HCT116 (cell line): ENCODE measurements at regions not wholly inside any gene's neighbourhood (a gene's known extent, or its start where the extent isn't known, plus 50 kb on each side); places are given as distances from the start of the nearest gene placed in this dataset.

ENCODE experiments used
- ATAC-seq: fragments of 200-7000 bp; cut with Tn5 transposase; 2 replicates; pipeline ENCODE4 v1.9.1; 2020; ENCODE audit warnings: mild to moderate bottlenecking, moderate library complexity
- BruUV-seq: library from RNA; stranded (reverse); fragments of 400-500 nt; replicated peaks from 2 replicates; lab custom pipeline; 2021; lab: Mats Ljungman, UMichigan
- CTCF ChIA-PET: fragments of 300-600 bp; sonication (Branson Sonifier 250); formaldehyde crosslinking; loops from one replicate; lab custom pipeline; 2021; ENCODE audit warnings: antibody characterized with exemption; lab: Charles Lee
- POLR2A ChIA-PET: fragments of 300-600, 350-600 bp; sonication (Branson Sonifier 250); formaldehyde crosslinking; loops from one replicate; lab custom pipeline; 2021; ENCODE audit warnings: antibody characterized with exemption; lab: Charles Lee
- RAD21 ChIA-PET, 2 experiments: fragments of 300-600 bp; sonication (Branson Sonifier 250); formaldehyde crosslinking; loops; one replicate each; lab custom pipeline; 2023; ENCODE audit warnings: low total read pairs in 2 of 2; ENCODE audit not compliant: uncharacterized antibody in 2 of 2, unreplicated experiment in 2 of 2, low non-redundant PET in 1 of 2; lab: Charles Lee
- DNase-seq: peaks from one replicate; pipeline ENCODE4 v3.0.0-alpha.2; 2010; ENCODE audit warnings: low read depth, low spot score
- H2AFZ ChIP-seq: fragments of 200-600 bp; shearing (Covaris generic), sonication (generic); 2 replicates; pipeline ENCODE4 v1.6.1; 2017; ENCODE audit warnings: low read depth, mixed run types, mixed read lengths, antibody characterized with exemption, low read length; ENCODE audit not compliant: poor library complexity, severe bottlenecking
- H3K27ac ChIP-seq: 2 replicates; pipeline ENCODE4 v1.5.1; 2012; ENCODE audit warnings: low read depth, low read length
- H3K27me3 ChIP-seq: fragments of 200-600 bp; sonication (generic); 2 replicates; pipeline ENCODE4 v1.6.1; 2016; ENCODE audit warnings: mixed run types, low read length, mixed read lengths; ENCODE audit not compliant: insufficient read depth
- H3K36me3 ChIP-seq, 2 experiments: fragments of 200-500 bp in 1 of 2; fragments of 200-600 bp in 1 of 2; sonication (Bioruptor generic) in 1 of 2; sonication (generic) in 1 of 2; 2 replicates each; pipeline versions ENCODE4 v1.5.1 to v1.6.1; 2014 to 2016; ENCODE audit warnings: low read length in 2 of 2, inconsistent platforms in 1 of 2, mixed read lengths in 1 of 2, mixed run types in 1 of 2; ENCODE audit not compliant: insufficient read depth in 2 of 2, control insufficient read depth in 1 of 2
- H3K4me1 ChIP-seq, 2 experiments: fragments of 200-600 bp in 1 of 2; sonication (generic) in 1 of 2; 2 replicates each; pipeline versions ENCODE4 v1.5.1 to v1.6.1; 2012 to 2017; ENCODE audit warnings: low read length in 2 of 2, inconsistent platforms in 1 of 2, mild to moderate bottlenecking in 1 of 2, mixed read lengths in 1 of 2, mixed run types in 1 of 2, moderate library complexity in 1 of 2; ENCODE audit not compliant: insufficient read depth in 2 of 2, control insufficient read depth in 1 of 2
- H3K4me2 ChIP-seq: fragments of 200-600 bp; sonication (generic); 2 replicates; pipeline ENCODE4 v1.6.1; 2017; ENCODE audit warnings: mixed run types, low read length, mixed read lengths
- H3K4me3 ChIP-seq, 2 experiments: fragments of 200-600 bp in 1 of 2; sonication (generic) in 1 of 2; replicated peaks in 1 of 2; 2 replicates each; pipeline ENCODE4 v1.5.1; 2011 to 2016; ENCODE audit warnings: low read length in 2 of 2, control low read depth in 1 of 2, low read depth in 1 of 2, mild to moderate bottlenecking in 1 of 2, mixed read lengths in 1 of 2, mixed run types in 1 of 2
- H3K79me2 ChIP-seq: fragments of 200-600 bp; sonication (generic); 2 replicates; pipeline ENCODE4 v1.6.1; 2017; ENCODE audit warnings: mild to moderate bottlenecking, mixed run types, low read length, moderate library complexity, mixed read lengths; ENCODE audit not compliant: insufficient read depth
- H3K9ac ChIP-seq: fragments of 200-600 bp; sonication (generic); 2 replicates; pipeline ENCODE4 v1.6.1; 2016; ENCODE audit warnings: low read length, mixed read lengths
- H3K9me2 ChIP-seq: fragments of 200-600 bp; sonication (generic), shearing (Covaris generic); 2 replicates; pipeline ENCODE4 v1.6.1; 2017; ENCODE audit warnings: mixed run types, mild to moderate bottlenecking, moderate library complexity; ENCODE audit not compliant: insufficient read depth
- H3K9me3 ChIP-seq, 2 experiments: fragments of 200-500 bp in 1 of 2; fragments of 200-600 bp in 1 of 2; sonication (Bioruptor generic) in 1 of 2; sonication (generic) in 1 of 2; 2 replicates each; pipeline ENCODE4 v1.6.1; 2014 to 2017; ENCODE audit warnings: low read length in 2 of 2, mixed read lengths in 2 of 2, inconsistent platforms in 1 of 2, low read depth in 1 of 2, mild to moderate bottlenecking in 1 of 2, mixed run types in 1 of 2, moderate library complexity in 1 of 2; ENCODE audit not compliant: control insufficient read depth in 1 of 2, insufficient read depth in 1 of 2
- H4K20me1 ChIP-seq: fragments of 200-600 bp; sonication (generic), shearing (Covaris generic); 2 replicates; pipeline ENCODE4 v1.6.1; 2017; ENCODE audit warnings: mixed run types, mild to moderate bottlenecking, moderate library complexity; ENCODE audit not compliant: insufficient read depth
- ELF1 ChIP-seq: IDR thresholded peaks from 2 replicates; pipeline ENCODE4 v1.6.1; 2012; ENCODE audit warnings: low read depth, borderline replicate concordance
- POLR2A ChIP-seq: IDR thresholded peaks from 2 replicates; pipeline ENCODE4 v1.7.0; 2011; ENCODE audit warnings: borderline replicate concordance; ENCODE audit not compliant: insufficient read depth, insufficient read length; ENCODE audit errors: extremely low read depth
- SIN3A ChIP-seq: IDR thresholded peaks from 2 replicates; pipeline ENCODE4 v1.6.1; 2012; ENCODE audit warnings: low read depth
- YY1 ChIP-seq: IDR thresholded peaks from 2 replicates; pipeline ENCODE4 v1.6.1; 2011; ENCODE audit warnings: low read length, low read depth, moderate library complexity, mild to moderate bottlenecking; ENCODE audit not compliant: insufficient replicate concordance; ENCODE audit errors: extremely low read depth
- ZFX ChIP-seq: fragments of 450-650 bp; IDR thresholded peaks from 2 replicates; pipeline ENCODE4 v1.6.1; 2017
- intact Hi-C: fragments of 100-400 bp; cut with micrococcal nuclease; formaldehyde crosslinking; loops from 2 replicates; pipeline ENCODE4 v1.10.0; 2022
- TF ChIP-seq, protein P1 (sequence below): IDR thresholded peaks from 2 replicates; pipeline ENCODE4 v1.6.1; 2012
- TF ChIP-seq, protein P2 (sequence below), 3 experiments: fragments of 200-600 bp in 1 of 3; sonication (generic) in 1 of 3; IDR thresholded peaks in 2 of 3; conservative IDR thresholded peaks in 1 of 3; 2 replicates each; pipeline ENCODE4 v1.5.1; 2012 to 2017; ENCODE audit warnings: low read depth in 2 of 3, low read length in 2 of 3, antibody characterized with exemption in 1 of 3, borderline replicate concordance in 1 of 3, control low read depth in 1 of 3, mild to moderate bottlenecking in 1 of 3, mixed read lengths in 1 of 3, mixed run types in 1 of 3, moderate library complexity in 1 of 3; ENCODE audit not compliant: insufficient read depth in 1 of 3
- TF ChIP-seq, protein P3 (sequence below): IDR thresholded peaks from 2 replicates; pipeline ENCODE4 v1.6.1; 2011; ENCODE audit warnings: mild to moderate bottlenecking, low read length, moderate library complexity; ENCODE audit not compliant: insufficient replicate concordance; ENCODE audit errors: extremely low read depth

GRCh38 chr19:30811397-30812098 is 439.4 kb downstream of the ZNF536 start:
- ChIA-PET RAD21 (no interaction called here), CTCF (no interaction called here)
- no peak overlapping the region for H2AFZ ChIP-seq
- no peak for DNase-seq
- no peaks in the 10 kb centered on the region for H3K9me2 ChIP-seq
- no peaks in the 10 kb centered on the region for H3K4me1 ChIP-seq
- BruUV-seq = no TSS peak
- H3K9me3 ChIP-seq = peaks cover 4 to 24% of the 10 kb centered on the region in 2 experiments; a peak in 2 of 4 replicates
- H3K36me3 ChIP-seq = no peaks in the 10 kb centered on the region
- H3K27ac ChIP-seq = no peak overlapping the region
- no peak overlapping the region for H3K4me2 ChIP-seq
- H3K79me2 ChIP-seq = no peaks in the 10 kb centered on the region
- intact Hi-C loops = no loop called here
- H3K9ac ChIP-seq = no peak overlapping the region
- TF ChIP-seq YY1 (no peak), ZFX (no peak), SIN3A (no peak), POLR2A (no peak), ELF1 (no peak)
- TF ChIP-seq, protein P1, sequence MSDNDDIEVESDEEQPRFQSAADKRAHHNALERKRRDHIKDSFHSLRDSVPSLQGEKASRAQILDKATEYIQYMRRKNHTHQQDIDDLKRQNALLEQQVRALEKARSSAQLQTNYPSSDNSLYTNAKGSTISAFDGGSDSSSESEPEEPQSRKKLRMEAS = no peak
- TF ChIP-seq, protein P2, sequence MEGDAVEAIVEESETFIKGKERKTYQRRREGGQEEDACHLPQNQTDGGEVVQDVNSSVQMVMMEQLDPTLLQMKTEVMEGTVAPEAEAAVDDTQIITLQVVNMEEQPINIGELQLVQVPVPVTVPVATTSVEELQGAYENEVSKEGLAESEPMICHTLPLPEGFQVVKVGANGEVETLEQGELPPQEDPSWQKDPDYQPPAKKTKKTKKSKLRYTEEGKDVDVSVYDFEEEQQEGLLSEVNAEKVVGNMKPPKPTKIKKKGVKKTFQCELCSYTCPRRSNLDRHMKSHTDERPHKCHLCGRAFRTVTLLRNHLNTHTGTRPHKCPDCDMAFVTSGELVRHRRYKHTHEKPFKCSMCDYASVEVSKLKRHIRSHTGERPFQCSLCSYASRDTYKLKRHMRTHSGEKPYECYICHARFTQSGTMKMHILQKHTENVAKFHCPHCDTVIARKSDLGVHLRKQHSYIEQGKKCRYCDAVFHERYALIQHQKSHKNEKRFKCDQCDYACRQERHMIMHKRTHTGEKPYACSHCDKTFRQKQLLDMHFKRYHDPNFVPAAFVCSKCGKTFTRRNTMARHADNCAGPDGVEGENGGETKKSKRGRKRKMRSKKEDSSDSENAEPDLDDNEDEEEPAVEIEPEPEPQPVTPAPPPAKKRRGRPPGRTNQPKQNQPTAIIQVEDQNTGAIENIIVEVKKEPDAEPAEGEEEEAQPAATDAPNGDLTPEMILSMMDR (IDR thresholded peaks at IDR 0.05 in 2 of 3, conservative IDR thresholded peaks at IDR 0.05 in 1 of 3; ENCODE audit: borderline replicate concordance in 1 of 3, insufficient read depth in 1 of 3, low read depth in 2 of 3, low read length in 2 of 3) = no peak
- TF ChIP-seq, protein P3, sequence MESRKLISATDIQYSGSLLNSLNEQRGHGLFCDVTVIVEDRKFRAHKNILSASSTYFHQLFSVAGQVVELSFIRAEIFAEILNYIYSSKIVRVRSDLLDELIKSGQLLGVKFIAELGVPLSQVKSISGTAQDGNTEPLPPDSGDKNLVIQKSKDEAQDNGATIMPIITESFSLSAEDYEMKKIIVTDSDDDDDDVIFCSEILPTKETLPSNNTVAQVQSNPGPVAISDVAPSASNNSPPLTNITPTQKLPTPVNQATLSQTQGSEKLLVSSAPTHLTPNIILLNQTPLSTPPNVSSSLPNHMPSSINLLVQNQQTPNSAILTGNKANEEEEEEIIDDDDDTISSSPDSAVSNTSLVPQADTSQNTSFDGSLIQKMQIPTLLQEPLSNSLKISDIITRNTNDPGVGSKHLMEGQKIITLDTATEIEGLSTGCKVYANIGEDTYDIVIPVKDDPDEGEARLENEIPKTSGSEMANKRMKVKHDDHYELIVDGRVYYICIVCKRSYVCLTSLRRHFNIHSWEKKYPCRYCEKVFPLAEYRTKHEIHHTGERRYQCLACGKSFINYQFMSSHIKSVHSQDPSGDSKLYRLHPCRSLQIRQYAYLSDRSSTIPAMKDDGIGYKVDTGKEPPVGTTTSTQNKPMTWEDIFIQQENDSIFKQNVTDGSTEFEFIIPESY = no peak
- TF ChIP-seq, all 23 proteins: peak for 0
- H3K4me3 ChIP-seq = no peak overlapping the region
- H3K27me3 ChIP-seq = no peaks in the 10 kb centered on the region
- POLR2A ChIA-PET = no interaction called here
- no peak for ATAC-seq
- H4K20me1 ChIP-seq = no peaks in the 10 kb centered on the region
